NCI-H2029 (cell line): ENCODE measurements at regions not wholly inside any gene's neighbourhood (a gene's known extent, or its start where the extent isn't known, plus 50 kb on each side); places are given as distances from the start of the nearest gene placed in this dataset.
"Not testable (repeated sequence)": the region's sequence is repeated elsewhere in the genome, so short reads cannot be mapped to it uniquely, and the experiment has no call there.

Source experiments
- DNase-seq: peaks from one replicate; lab custom pipeline; 2025; lab: John Stamatoyannopoulos, UW

GRCh38 chr10:114732931-114733330 lies 74.9 kb upstream of the ABLIM1 start:
- no peak for DNase-seq

DNA sequence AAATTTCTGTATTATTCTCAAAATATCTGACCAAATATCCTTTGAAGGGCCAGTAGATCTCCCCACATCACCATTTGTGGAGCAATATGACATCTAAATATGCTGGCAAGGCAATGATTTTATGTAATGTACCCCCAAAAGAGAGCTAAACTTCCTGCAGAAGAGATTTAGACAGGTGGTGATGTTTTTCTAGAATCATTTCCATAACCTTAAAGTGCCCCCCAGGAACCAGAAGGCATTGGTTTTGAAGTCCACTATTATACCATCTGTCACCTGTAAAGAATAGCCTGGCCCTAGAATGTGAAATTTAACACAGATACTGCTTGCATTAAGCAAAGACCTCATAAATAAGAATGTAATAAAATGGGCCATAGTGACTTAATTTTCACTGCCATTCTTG lies 77.9 kb upstream of the ABLIM1 start:
- DNase-seq: no peak

- DNase-seq: no peak
Measured at GRCh38 chr10:114743521-114744231, 77.9 kb upstream of the FHIP2A start.

DNA sequence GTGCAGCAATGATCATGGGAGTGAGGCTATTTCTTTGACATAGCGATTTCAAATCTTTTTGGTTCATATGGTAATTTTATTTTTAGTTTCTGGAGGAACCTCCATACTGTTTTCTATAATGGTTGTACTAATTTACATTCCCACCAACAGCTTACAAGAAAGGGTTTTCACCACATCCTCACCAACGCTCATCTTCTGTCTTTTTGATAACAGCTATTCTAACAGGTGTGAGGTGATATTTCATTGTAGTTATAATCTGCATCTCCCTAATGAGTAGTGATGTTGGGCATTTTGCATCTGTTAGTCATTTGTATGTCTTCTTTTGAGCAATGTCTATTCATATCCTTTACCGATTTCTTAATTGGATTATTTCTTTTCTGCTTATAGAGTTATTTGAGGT lies 75.0 kb upstream of the FHIP2A start:
- no peak for DNase-seq

GRCh38 chr10:114748241-114748640 lies 73.3 kb upstream of the FHIP2A start:
- no peak for DNase-seq

DNA sequence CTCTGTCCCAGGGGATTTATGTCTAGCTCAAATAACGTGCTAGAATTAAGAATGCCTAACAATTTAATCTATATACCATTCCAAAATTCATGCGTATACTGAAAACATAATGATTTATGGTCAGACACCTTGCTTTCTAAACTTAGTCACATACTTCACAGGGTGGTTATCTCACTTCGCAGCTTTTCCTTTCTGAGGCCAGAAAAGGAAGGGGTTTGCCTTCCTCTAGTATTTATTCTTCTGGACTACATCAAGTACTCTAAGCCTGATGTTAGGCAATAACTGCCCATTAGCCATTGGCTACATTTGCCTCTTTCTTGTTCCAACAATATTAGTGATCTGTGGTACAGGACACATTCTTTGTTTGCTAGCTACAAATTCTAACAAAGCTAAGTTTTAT lies 72.6 kb upstream of the FHIP2A start:
- no peak for DNase-seq

- DNase-seq: no peak
Measured at GRCh38 chr10:114749510-114749909, 72.1 kb upstream of the FHIP2A start.

- DNase-seq: no peak
Measured at GRCh38 chr10:114751856-114752255, 69.7 kb upstream of the FHIP2A start.

DNA sequence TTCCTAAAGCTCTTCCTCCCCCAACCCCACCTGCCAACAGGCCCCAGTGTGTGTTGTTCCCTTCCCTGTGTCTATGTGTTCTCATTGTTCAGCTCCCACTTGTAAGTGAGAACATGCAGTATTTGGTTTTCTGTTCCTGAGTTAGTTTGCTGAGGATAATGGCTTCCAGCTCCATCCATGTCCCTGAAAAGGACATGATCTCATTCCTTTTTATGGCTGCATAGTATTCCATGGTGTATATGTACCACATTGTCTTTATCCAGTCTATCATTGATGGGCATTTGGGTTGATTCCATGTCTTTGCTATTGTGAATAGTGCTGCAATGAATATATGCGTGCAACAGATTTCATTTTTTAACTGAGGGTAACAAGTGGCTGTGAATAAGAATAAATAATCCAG lies 69.0 kb upstream of the FHIP2A start:
- DNase-seq: not testable (repeated sequence)

DNA sequence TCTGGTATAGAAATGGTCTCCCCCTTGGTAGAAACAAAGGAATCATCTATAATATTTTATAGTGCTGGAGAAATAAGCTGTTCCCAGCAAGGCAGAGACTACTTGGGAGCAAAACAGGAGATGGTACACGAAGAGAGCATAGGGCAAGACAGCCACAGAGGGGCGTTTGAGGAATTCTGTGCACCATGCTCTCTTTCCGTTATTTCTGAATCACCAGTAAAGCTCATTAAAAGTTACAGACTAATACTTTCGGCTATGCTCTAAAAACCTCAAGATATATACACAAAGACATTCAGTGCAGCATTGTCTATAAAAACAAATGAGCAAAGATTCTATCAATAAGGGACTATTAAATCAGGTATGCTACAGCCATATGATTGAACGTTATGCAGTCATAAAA lies 68.5 kb upstream of the FHIP2A start:
- no peak for DNase-seq

- DNase-seq: no peak
Measured at GRCh38 chr10:114754445-114755320, 66.9 kb upstream of the FHIP2A start.

DNA sequence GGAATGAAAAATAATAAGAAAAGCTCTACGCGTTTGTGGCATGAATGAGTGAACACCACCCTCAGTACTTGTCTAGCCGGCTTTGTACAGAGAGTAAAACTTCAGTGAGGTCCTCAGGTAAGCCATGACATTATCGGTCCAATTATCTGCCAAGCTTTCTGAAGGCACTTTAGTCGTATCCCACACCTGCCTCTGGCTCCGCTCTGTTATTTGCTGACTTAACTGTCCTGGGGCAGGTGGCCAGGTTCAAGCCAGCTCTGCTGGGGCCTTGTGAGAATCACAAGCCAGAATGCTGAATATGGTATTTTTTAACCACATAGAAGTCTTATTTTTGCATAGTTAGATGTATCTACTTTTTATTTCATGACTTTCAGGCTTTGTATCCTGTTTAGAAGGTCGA lies 66.0 kb upstream of the FHIP2A start:
- no peak for DNase-seq

GRCh38 chr10:114758331-114758730 lies 63.2 kb upstream of the FHIP2A start:
- no peak for DNase-seq

GRCh38 chr10:114761205-114762193 lies 60.1 kb upstream of the FHIP2A start:
- no peak for DNase-seq

GRCh38 chr10:114762811-114763210 lies 58.8 kb upstream of the FHIP2A start:
- DNase-seq: no peak

- DNase-seq: no peak
Measured at GRCh38 chr10:114764656-114765055, 56.9 kb upstream of the FHIP2A start.

- no peak for DNase-seq
Measured at GRCh38 chr10:114766470-114766869, 55.1 kb upstream of the FHIP2A start.

- DNase-seq: no peak
Measured at GRCh38 chr10:114767101-114767985, 54.2 kb upstream of the FHIP2A start.

DNA sequence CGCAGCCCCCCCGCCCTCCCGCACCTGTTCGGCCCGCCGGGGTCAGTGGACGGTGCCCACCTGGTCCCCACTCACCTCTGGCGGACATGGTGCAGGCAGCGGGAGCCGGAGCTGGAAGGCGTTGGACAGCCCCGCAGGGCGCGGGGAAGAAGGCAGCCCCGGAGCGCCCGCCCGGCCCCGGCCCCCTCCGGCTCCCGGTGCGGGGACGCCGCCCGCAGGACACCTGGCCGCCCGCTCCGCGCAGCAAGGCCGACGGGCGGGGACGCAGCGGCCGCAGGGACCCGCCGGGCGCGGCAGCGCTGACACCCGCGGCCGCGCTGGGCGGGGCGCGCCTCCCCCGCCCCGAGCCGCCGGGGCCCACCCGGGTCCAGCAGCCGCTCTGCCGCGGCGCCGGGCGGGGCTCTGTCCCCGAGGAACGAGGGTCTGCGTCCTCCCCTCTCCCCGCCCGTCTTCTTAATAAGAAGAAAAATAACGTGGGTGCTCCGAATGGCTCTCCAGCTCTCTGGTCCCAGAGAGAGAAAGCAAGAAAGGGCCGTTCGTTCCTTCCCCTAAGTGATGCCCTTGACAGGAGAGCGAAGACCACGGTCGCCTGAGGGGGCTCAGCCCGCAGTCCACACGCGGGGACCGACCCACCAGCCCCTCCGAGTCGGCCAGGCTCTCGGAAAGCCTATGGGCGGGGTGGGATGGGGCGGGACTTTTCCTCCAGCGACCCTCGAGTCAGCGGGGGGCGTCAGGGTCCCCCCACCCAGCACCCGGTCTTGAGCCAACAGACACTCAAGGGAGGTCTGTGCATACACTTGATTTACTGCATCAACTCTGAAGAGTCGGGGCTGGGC lies 53.4 kb upstream of the FHIP2A start:
- no peak for DNase-seq

GRCh38 chr10:114770009-114770408 lies 51.6 kb upstream of the FHIP2A start:
- no peak for DNase-seq
